GM18870 (cell line): ENCODE measurements at regions not wholly inside any gene's neighbourhood (a gene's known extent, or its start where the extent isn't known, plus 50 kb on each side); places are given as distances from the start of the nearest gene placed in this dataset.

Experiments used
- ATAC-seq: cut with Tn5 transposase; IDR thresholded peaks from one replicate; pipeline ENCODE4 v1.9.1; 2021; ENCODE audit warnings: moderate library complexity; ENCODE audit not compliant: unreplicated experiment

- no peak for ATAC-seq
These were observed 1220.4 kb upstream of the ZEB2 start for GRCh38 chr2:145740302-145740701.

- ATAC-seq = peak; percentile 61
These were observed 1219.8 kb upstream of the ZEB2 start for GRCh38 chr2:145739681-145740080.

DNA sequence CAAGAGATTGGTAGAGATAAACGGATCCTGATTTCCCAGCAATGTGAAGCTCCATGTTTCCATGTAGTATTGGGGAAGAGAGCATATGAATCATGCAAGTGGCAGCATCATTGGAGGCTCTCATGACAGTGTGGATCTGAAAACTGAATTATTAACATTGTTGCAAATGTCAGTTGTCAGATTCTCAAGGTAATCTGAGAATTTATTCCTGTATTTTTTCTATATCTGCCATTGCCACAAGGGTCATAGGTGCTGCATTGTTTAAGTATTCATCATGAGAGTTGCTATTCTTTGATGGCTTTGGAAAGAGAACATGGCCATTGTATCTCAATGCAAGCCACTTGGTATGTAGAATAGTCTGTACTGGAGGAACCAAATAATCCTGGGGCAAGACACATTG lies 1217.0 kb upstream of the ZEB2 start:
- ATAC-seq = no peak

DNA sequence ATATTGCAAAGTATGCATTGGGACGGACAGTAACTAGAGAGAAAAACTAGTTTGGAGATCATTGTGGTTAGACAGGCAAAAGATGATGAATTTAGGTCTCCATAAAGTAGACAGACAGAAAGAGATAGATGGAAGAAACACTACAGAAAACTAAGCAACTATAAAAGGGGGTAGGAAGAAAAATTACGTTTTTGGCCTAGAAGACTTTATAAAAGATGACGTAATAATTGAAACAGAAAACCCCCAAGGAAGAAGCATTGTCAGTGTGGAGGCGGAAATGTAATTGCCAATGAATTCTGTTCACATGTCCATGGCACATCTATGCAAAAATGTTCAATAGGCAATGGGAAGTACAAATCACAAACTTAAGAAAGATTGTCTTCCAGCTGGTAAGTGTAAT lies 1211.5 kb upstream of the ZEB2 start:
- no peak for ATAC-seq

DNA sequence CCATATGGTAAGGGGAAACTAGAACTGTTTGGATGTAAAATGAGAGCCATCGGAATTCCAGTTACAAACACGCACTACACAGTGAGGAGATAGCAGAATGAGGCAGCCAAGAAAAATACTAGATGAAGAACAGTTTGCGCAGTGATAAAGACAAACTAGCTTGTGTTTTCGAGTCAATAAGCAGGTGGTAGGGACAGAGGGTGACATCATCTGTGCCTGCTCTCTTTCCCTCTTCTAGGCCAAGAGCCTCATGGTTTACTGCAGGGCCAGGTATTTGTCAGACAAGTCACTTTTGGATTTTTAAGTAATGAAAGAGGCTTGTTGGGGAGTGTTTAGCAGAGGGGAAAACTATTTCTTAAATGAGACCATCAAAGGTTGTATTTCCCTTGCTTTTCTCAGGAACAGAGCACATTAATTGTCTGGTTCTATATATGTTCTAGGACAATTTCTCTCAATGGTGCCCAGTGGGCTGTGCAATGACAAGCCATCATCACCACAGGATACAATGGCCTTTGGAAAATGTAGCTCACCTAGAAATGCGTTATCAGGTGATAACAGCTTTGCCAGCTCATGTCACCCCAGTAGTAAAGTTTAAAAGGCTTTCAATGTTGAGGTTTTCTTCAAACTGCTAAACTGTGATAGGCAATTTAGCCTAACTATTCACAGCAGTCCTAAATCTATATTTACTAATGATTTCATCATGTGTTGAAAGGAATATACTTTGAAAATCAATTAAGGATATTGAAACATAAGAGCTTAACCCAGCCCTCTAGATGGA lies 1210.3 kb upstream of the ZEB2 start:
- no peak for ATAC-seq

GRCh38 chr2:145729481-145729880 lies 1209.6 kb upstream of the ZEB2 start:
- ATAC-seq = no peak

GRCh38 chr2:145728511-145728910 lies 1208.6 kb upstream of the ZEB2 start:
- ATAC-seq = no peak

GRCh38 chr2:145725876-145726275 lies 1206.0 kb upstream of the ZEB2 start:
- ATAC-seq = no peak

DNA sequence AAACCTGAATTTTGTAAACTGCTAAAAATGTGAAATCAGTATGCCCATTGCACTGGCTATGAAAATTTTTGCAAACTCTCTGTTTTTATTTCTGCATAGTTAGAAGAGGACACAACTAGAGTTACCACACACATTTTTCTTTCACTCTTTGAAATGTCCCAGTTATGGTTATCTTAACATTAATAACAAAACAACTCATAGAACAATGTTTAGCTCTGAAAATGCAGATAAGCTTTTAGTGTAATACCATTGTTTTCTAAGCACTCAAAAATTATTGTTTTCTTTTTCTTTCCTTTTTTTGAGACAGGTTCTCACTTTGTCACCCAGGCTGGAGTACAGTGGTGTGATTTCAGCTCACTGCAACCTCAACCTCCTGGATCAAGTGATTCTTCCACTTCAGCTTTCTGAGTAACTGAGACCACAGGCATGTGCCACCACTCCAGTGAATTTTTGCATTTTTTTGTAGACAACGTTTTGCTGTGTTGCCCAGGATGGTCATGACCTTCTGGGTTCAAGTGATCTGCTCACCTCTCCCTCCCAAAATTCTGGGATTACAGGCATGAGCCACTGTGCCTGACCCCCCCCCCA lies 1204.5 kb upstream of the ZEB2 start:
- ATAC-seq = no peak

DNA sequence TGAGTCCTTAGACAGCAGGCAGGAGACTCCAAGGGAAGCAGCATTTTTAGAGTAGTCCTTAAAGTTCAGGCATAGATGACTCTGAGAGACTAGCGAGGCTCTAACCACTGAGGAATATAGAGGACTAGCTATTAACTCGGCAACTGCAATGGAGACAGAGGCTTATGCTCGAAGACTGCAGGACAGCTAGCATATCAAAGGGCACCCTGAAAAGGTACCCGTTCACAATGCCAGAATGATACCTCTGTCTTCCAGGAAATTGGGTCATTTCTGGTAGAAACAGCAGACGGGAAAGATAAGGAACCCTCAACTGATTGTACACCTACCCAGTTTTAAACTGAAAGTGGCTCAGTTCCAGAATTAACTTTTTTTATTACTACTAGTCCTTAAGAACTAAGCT lies 1204.0 kb upstream of the ZEB2 start:
- ATAC-seq = no peak

GRCh38 chr2:145721681-145722080 lies 1201.8 kb upstream of the ZEB2 start:
- ATAC-seq = no peak

DNA sequence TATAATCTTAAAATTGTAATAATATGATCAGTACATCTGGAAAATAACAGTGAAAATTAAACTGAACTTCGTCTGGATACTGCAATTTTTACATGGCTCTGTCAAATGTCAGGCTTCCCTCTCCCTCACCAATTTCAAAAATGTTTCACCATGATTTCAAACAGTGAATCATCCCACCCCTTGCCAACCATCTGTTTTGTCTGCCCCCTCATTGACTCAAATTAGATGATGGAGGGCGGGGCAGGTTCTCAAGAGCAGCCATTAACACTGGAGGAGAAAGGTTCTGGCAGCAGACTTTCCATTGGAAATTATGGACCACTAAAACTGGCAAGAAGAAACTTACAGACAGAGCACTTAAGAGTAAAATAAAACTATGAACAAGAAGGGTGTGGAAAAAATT lies 1195.7 kb upstream of the ZEB2 start:
- ATAC-seq = no peak

GRCh38 chr2:145710303-145710702 lies 1190.4 kb upstream of the ZEB2 start:
- no peak for ATAC-seq

- no peak for ATAC-seq
These were observed 1182.4 kb upstream of the ZEB2 start for GRCh38 chr2:145702305-145702704.

DNA sequence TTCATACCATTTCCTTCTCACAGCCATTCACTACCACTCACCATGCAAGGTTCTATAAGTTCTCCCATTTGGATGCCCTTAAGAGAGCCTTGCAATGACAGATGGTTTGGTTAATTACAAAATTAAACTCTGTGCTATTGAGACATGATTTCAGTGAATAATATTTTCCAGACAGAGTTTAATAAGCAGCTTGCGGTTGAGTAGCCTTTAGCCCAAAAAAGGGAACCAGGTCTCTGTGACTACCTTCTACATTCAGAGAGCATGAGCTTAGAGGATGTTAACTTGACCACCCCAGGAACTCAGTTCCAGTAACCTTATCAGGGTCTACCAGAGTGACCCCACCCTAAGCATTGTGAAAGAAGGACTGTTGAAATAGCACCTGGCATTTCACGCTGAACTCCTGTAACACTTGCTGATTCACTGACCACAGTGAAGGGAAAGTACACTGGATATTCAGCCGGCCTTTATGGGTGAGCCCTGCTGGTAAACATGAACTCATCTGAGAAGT lies 1173.1 kb upstream of the ZEB2 start:
- peak; percentile 92 for ATAC-seq

DNA sequence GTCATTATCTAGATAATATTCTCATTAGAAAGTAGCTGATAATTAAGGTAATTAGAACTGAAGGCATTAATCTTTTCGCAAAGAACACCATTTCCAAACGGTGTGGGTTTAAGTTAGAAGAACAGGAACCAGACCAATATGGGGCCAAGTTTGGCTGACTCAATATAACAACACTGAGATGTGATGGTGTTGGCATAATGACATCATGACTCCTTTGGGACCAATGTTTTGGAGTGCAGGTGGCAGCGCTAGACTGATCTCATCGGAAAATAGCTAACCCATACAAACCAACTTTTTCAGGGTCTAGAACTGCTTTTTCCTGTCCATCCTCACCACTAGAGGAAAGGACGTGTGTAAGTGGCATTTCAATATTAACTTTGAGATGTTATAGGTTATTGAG lies 1171.7 kb upstream of the ZEB2 start:
- no peak for ATAC-seq

- no peak for ATAC-seq
These were observed 1170.4 kb upstream of the ZEB2 start for GRCh38 chr2:145690183-145690778.

- no peak for ATAC-seq
These were observed 1169.4 kb upstream of the ZEB2 start for GRCh38 chr2:145689277-145689676.

DNA sequence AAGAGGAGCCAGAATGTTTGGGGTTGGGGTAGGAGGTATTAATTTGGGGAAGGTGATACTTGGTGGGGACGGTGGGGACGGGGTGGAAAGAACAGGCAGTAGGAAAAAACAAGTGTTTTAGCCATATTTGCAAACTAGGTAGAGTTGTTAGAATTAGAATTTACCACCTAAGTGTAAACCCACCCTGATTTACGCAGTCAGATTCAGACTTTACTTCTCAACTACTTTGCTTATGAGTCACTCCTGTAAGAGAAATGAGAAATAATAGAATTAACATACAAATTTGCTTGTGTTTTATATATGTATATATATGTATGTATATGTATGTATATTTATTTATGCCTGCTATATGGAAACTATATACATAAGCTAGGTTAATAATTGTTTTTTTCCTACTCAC lies 1168.2 kb upstream of the ZEB2 start:
- no peak for ATAC-seq

DNA sequence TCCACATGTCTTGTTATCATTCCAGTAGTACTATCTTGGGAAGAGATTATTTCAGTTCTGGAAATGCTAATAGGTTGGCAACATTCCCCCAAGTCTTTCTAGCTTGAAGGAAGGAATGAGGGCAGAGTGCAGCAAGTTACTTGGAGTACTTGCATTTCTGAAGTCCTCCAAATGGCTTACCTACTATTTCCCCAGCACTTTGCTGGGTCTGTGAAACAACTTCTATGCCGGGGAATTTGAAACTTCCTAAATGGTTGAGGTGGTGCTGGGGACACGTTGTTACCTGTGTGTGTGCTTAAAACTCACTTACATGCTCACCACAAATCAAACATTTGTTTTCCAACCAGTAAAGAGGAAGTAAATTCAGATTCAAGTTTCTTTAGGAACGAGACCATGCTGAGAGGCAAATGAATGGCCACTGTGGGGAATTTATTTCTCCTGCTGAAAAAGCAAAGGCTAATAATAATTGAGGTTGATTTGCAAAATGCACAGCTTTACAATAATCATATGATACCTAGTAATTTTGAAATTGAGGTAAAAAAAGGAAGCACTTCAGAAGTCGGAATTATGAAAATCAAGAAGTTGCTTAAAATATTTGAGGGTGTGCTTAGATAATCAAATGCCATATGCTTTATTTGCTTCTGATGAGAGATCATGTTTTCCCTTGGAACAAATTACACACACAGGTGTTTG lies 1167.7 kb upstream of the ZEB2 start:
- ATAC-seq = no peak

- ATAC-seq = no peak
These were observed 1165.6 kb upstream of the ZEB2 start for GRCh38 chr2:145685383-145686050.
